GM12878 (cell line): ENCODE measurements at regions not wholly inside any gene's neighbourhood (a gene's known extent, or its start where the extent isn't known, plus 50 kb on each side); places are given as distances from the start of the nearest gene placed in this dataset.

Experiments used
- BRCA1 ChIP-seq: IDR thresholded peaks from 2 replicates; pipeline ENCODE4 v1.6.1; 2011; ENCODE audit warnings: low read depth, low read length, improper control_type of control experiment
- CTCF ChIP-seq, 3 experiments: IDR thresholded peaks in 2 of 3; conservative IDR thresholded peaks in 1 of 3; 2 replicates each; pipeline ENCODE4 v1.5.1; 2011; ENCODE audit warnings: low read depth in 3 of 3, low read length in 3 of 3, mild to moderate bottlenecking in 3 of 3, control low read depth in 2 of 3, moderate library complexity in 2 of 3, inconsistent platforms in 1 of 3, mixed read lengths in 1 of 3; ENCODE audit not compliant: control insufficient read depth in 2 of 3, insufficient read depth in 1 of 3; ENCODE audit errors: extremely low read depth in 1 of 3
- EGR1 ChIP-seq, 2 experiments: IDR thresholded peaks; 1 replicate in 1 of 2; 2 replicates in 1 of 2; pipeline ENCODE4 v1.6.1; 2011 to 2012; ENCODE audit warnings: low read depth in 2 of 2, low read length in 2 of 2, borderline replicate concordance in 1 of 2, mild to moderate bottlenecking in 1 of 2, moderate library complexity in 1 of 2
- ESRRA ChIP-seq: IDR thresholded peaks from 2 replicates; pipeline ENCODE4 v1.6.1; 2012; ENCODE audit warnings: mild to moderate bottlenecking, low read length, improper control_type of control experiment
- HDAC2 ChIP-seq: fragments of 200-600 bp; sonication (generic); IDR thresholded peaks from 2 replicates; pipeline ENCODE4 v1.6.1; 2017
- IRF4 ChIP-seq: IDR thresholded peaks from 2 replicates; pipeline ENCODE4 v1.6.1; 2011; ENCODE audit warnings: low read depth, low read length
- KDM1A ChIP-seq: fragments of 200-600 bp; sonication (generic); IDR thresholded peaks from 2 replicates; pipeline ENCODE4 v1.6.1; 2016; ENCODE audit warnings: borderline replicate concordance
- POLR2A ChIP-seq: IDR thresholded peaks from 2 replicates; pipeline ENCODE4 v1.6.1; 2011; ENCODE audit warnings: low read depth, mild to moderate bottlenecking, low read length
- SMC3 ChIP-seq: IDR thresholded peaks from 2 replicates; pipeline ENCODE4 v1.6.1; 2011; ENCODE audit warnings: low read length, improper control_type of control experiment, borderline replicate concordance
- YY1 ChIP-seq: IDR thresholded peaks from 2 replicates; pipeline ENCODE4 v1.6.1; 2011; ENCODE audit warnings: low read depth, mild to moderate bottlenecking, low read length
- ZNF207 ChIP-seq: fragments of 450-650 bp; IDR thresholded peaks from 2 replicates; pipeline ENCODE4 v1.6.1; 2014; ENCODE audit warnings: antibody characterized with exemption, mild to moderate bottlenecking, borderline replicate concordance

GRCh38 chr9:78666818-78667414 lies 370.0 kb downstream of the PSAT1 start:
- TF ChIP-seq SMC3, result no peak
- TF ChIP-seq HDAC2, result no peak
- TF ChIP-seq BRCA1, result no peak
- TF ChIP-seq KDM1A, result no peak
- TF ChIP-seq POLR2A, result no peak
- TF ChIP-seq CTCF (IDR thresholded peaks at IDR 0.05 in 2 of 3, conservative IDR thresholded peaks at IDR 0.05 in 1 of 3; ENCODE audit: control insufficient read depth in 2 of 3, extremely low read depth in 1 of 3, insufficient read depth in 1 of 3, low read depth in 3 of 3, low read length in 3 of 3), result no peak
- no peak for TF ChIP-seq IRF4
- no peak for TF ChIP-seq EGR1 (IDR thresholded peaks at IDR 0.05; ENCODE audit: borderline replicate concordance in 1 of 2, low read depth in 2 of 2, low read length in 2 of 2)
- TF ChIP-seq ESRRA, result no peak
- TF ChIP-seq ZNF207, result no peak
- no peak for TF ChIP-seq YY1
